MM.1S (cell line): ENCODE measurements at regions not wholly inside any gene's neighbourhood (a gene's known extent, or its start where the extent isn't known, plus 50 kb on each side); places are given as distances from the start of the nearest gene placed in this dataset.

Experiments
- DNase-seq: peaks from one replicate; pipeline ENCODE4 v3.0.0-alpha.2; 2015
- H2AFZ ChIP-seq: fragments of 300-600 bp; sonication (generic); 2 replicates; pipeline ENCODE4 v1.6.0; 2016; ENCODE audit warnings: antibody characterized with exemption, low read length
- H3F3A ChIP-seq: fragments of 300-600 bp; sonication (generic); 2 replicates; pipeline ENCODE4 v1.6.1; 2016; ENCODE audit warnings: mild to moderate bottlenecking, antibody characterized with exemption, low read length, moderate library complexity, mixed read lengths; ENCODE audit not compliant: insufficient read depth
- H3K27ac ChIP-seq: fragments of 300-600 bp; sonication (generic); 2 replicates; pipeline ENCODE4 v1.5.1; 2016; ENCODE audit warnings: mild to moderate bottlenecking, low read length
- H3K27me3 ChIP-seq: fragments of 300-600 bp; sonication (generic); replicated peaks from 2 replicates; pipeline ENCODE4 v1.6.0; 2016; ENCODE audit warnings: low read length; ENCODE audit not compliant: insufficient read depth
- H3K36me3 ChIP-seq: fragments of 300-600 bp; sonication (generic); replicated peaks from 2 replicates; pipeline ENCODE4 v1.6.1; 2016; ENCODE audit warnings: mild to moderate bottlenecking, low read length, mixed read lengths; ENCODE audit not compliant: insufficient read depth
- H3K4me1 ChIP-seq: fragments of 300-600 bp; sonication (generic); 2 replicates; pipeline ENCODE4 v1.6.1; 2016; ENCODE audit warnings: low read length, mixed read lengths
- H3K4me2 ChIP-seq: fragments of 300-600 bp; sonication (generic); 2 replicates; pipeline ENCODE4 v1.6.0; 2016; ENCODE audit warnings: low read depth, low read length
- H3K4me3 ChIP-seq: fragments of 300-600 bp; sonication (generic); 2 replicates; pipeline ENCODE4 v1.5.1; 2016; ENCODE audit warnings: low read length, mixed read lengths
- H3K79me2 ChIP-seq: fragments of 300-600 bp; sonication (generic); 2 replicates; pipeline ENCODE4 v1.6.1; 2016; ENCODE audit warnings: mixed run types, low read length, mixed read lengths
- H3K9ac ChIP-seq: fragments of 300-600 bp; sonication (generic); 2 replicates; pipeline ENCODE4 v1.6.1; 2016; ENCODE audit warnings: low read length, mixed read lengths
- H3K9me2 ChIP-seq: fragments of 300-600 bp; sonication (generic); replicated peaks from 2 replicates; pipeline ENCODE4 v1.6.1; 2016; ENCODE audit warnings: mild to moderate bottlenecking, low read length, mixed read lengths; ENCODE audit not compliant: insufficient read depth
- H3K9me3 ChIP-seq: fragments of 300-600 bp; sonication (generic); replicated peaks from 2 replicates; pipeline ENCODE4 v1.6.1; 2016; ENCODE audit warnings: mild to moderate bottlenecking, low read length, mixed read lengths; ENCODE audit not compliant: insufficient read depth
- H4K20me1 ChIP-seq: fragments of 300-600 bp; sonication (generic); 2 replicates; pipeline ENCODE4 v1.6.1; 2016; ENCODE audit warnings: mild to moderate bottlenecking, low read length, moderate library complexity, mixed read lengths; ENCODE audit not compliant: insufficient read depth
- EZH2 ChIP-seq: fragments of 300-600 bp; sonication (generic); optimal IDR thresholded peaks from 2 replicates; pipeline ENCODE3; 2017; ENCODE audit warnings: low read depth, mild to moderate bottlenecking, antibody characterized with exemption, low read length, mixed read lengths
- EZH2phosphoT487 ChIP-seq: fragments of 300-600 bp; sonication (generic); IDR thresholded peaks from 2 replicates; pipeline ENCODE4 v1.6.1; 2018; ENCODE audit warnings: antibody characterized with exemption, low read length
- TF ChIP-seq, protein P1 (sequence below): fragments of 300-600 bp; sonication (generic); IDR thresholded peaks from 2 replicates; pipeline ENCODE4 v1.5.1; 2016; ENCODE audit warnings: antibody characterized with exemption, low read length, mixed read lengths

DNA sequence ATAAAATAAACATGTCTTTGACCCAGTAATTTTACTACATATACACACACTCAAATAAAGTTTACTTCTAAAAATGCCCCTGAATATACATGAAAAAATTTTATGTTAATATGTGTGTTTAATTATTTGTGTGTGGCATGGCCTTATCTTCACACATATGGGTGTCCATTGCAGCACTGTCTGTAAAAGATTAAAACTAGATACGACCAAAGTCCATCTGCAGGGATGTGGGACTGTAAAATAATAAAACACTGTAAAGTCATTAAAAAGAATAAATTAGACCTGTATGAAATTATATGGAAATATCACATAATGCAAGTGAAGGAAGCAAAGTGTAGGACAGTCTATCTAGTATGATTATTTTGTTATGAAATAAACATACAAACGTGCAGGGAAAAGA is 337.3 kb downstream of the RND3 start:
- Histone ChIP-seq H3K36me3 (no peaks in the 10 kb centered on the region), H3K9me3 (no peaks in the 10 kb centered on the region), H3K27ac (no peak overlapping the region), H3K9ac (no peak overlapping the region), H3F3A (no peaks in the 10 kb centered on the region), H3K79me2 (no peaks in the 10 kb centered on the region), H3K4me1 (no peaks in the 10 kb centered on the region), H3K4me3 (no peak overlapping the region), H3K9me2 (no peaks in the 10 kb centered on the region), H3K27me3 (no peaks in the 10 kb centered on the region), H3K4me2 (no peak overlapping the region), H2AFZ (no peak overlapping the region), H4K20me1 (no peaks in the 10 kb centered on the region)
- no peak for DNase-seq
- TF ChIP-seq EZH2: no peak

DNA sequence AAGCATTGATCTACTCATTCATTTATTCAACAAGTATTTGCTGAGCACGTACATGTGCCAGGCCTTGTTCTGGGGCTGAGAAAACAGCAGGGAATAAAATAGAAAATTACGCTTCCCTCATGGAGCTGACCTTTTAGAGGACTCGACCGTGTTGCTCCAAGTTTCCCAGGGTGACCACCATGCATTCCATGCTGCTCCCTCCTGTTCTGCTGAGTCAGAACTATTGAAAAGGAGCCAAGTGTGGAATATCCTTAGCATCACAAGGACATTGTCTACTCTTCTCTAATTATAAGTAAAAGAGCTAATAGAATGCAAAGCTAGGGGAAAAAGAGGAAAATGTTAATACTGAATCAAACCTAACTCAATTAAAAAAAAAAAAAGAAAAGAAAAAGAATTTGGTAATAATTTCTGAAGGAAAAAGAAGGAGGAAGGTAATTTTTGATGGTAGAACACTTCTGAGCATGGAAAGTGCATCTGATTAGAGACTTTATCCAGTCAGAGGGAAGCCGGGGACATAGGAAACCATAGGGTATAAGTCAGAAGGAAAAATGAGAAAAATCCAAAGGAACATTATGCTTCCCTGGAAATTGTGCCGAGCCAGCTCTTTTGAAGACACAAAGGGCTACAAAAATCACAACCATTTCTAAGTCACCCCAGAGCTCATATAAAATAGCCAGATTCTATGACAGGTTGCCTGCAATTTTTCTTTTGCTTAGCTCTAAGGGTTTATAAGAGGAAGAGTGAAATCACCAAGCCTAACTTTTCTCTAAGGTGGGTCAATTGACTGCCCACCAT is 339.4 kb downstream of the RND3 start:
- Histone ChIP-seq H4K20me1 (no peaks in the 10 kb centered on the region), H3F3A (no peaks in the 10 kb centered on the region), H3K36me3 (no peaks in the 10 kb centered on the region), H3K27me3 (no peaks in the 10 kb centered on the region), H3K4me2 (no peak overlapping the region), H3K9me3 (no peaks in the 10 kb centered on the region), H3K79me2 (no peaks in the 10 kb centered on the region), H3K4me1 (no peaks in the 10 kb centered on the region), H3K9ac (no peak overlapping the region), H2AFZ (no peak overlapping the region), H3K4me3 (no peak overlapping the region), H3K27ac (no peak overlapping the region), H3K9me2 (no peaks in the 10 kb centered on the region)
- TF ChIP-seq EZH2phosphoT487 (no peak), EZH2 (no peak)
- TF ChIP-seq, protein P1, sequence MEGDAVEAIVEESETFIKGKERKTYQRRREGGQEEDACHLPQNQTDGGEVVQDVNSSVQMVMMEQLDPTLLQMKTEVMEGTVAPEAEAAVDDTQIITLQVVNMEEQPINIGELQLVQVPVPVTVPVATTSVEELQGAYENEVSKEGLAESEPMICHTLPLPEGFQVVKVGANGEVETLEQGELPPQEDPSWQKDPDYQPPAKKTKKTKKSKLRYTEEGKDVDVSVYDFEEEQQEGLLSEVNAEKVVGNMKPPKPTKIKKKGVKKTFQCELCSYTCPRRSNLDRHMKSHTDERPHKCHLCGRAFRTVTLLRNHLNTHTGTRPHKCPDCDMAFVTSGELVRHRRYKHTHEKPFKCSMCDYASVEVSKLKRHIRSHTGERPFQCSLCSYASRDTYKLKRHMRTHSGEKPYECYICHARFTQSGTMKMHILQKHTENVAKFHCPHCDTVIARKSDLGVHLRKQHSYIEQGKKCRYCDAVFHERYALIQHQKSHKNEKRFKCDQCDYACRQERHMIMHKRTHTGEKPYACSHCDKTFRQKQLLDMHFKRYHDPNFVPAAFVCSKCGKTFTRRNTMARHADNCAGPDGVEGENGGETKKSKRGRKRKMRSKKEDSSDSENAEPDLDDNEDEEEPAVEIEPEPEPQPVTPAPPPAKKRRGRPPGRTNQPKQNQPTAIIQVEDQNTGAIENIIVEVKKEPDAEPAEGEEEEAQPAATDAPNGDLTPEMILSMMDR: no peak
- no peak for DNase-seq

DNA sequence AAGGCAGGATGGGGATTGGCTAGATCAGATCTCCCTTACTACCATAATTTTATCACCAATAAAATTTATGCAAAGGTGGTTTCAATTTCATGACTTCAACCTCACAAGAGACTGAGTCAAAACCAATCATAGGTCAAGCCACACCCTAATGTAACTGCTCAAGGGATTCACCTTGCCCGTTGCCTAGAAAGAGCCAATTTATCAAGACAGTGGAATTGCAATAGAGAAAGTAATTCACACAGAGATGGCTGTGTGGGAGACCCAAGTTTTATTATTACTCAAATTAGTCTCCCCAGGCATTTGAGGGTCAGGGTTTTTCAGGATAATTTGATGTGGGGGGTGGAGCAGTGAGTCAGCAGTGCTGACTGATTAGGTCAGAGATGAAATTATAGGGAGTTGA is 340.6 kb downstream of the RND3 start:
- Histone ChIP-seq H3K79me2 (no peaks in the 10 kb centered on the region), H3F3A (no peaks in the 10 kb centered on the region), H3K27ac (no peak overlapping the region), H3K9me2 (no peaks in the 10 kb centered on the region), H3K4me1 (no peaks in the 10 kb centered on the region), H3K4me3 (no peak overlapping the region), H3K4me2 (no peak overlapping the region), H3K9ac (no peak overlapping the region), H3K36me3 (no peaks in the 10 kb centered on the region), H3K27me3 (no peaks in the 10 kb centered on the region), H2AFZ (no peak overlapping the region), H3K9me3 (no peaks in the 10 kb centered on the region), H4K20me1 (no peaks in the 10 kb centered on the region)
- TF ChIP-seq EZH2phosphoT487 (no peak), EZH2 (no peak)
- TF ChIP-seq, protein P1: no peak
- no peak for DNase-seq

DNA sequence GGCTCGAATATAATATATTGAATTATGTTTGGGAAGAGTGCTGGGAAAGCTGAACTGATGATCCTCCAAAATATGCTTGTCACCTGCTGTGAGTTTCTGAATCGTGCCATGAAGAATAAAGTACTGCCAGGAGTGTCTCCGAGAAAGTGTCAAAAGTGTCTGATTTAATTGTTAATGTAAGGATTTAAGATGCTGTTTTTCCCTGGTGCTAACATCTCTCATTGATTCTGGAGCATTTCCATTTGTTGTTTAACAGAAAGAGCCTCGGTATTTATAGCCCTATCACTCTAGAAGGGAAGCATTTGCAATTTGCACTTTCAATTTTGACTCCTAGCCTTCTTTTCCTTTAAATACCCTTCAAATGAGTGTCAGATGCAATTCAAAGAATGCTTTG is 342.2 kb downstream of the RND3 start:
- no peaks in the 10 kb centered on the region for H3K27me3 ChIP-seq
- no peak overlapping the region for H3K9ac ChIP-seq
- TF ChIP-seq EZH2phosphoT487 (no peak), EZH2 (no peak)
- TF ChIP-seq, protein P1: no peak
- H3K9me2 ChIP-seq: no peaks in the 10 kb centered on the region
- H3F3A ChIP-seq: no peaks in the 10 kb centered on the region
- no peaks in the 10 kb centered on the region for H4K20me1 ChIP-seq
- H3K4me2 ChIP-seq: no peak overlapping the region
- no peaks in the 10 kb centered on the region for H3K9me3 ChIP-seq
- H3K79me2 ChIP-seq: no peaks in the 10 kb centered on the region
- H3K36me3 ChIP-seq: no peaks in the 10 kb centered on the region
- no peak overlapping the region for H2AFZ ChIP-seq
- no peaks in the 10 kb centered on the region for H3K4me1 ChIP-seq
- no peak for DNase-seq
- no peak overlapping the region for H3K27ac ChIP-seq
- H3K4me3 ChIP-seq: no peak overlapping the region
